GM19397 (cell line): ENCODE measurements at regions not wholly inside any gene's neighbourhood (a gene's known extent, or its start where the extent isn't known, plus 50 kb on each side); places are given as distances from the start of the nearest gene placed in this dataset.
"Not testable (repeated sequence)": the region's sequence is repeated elsewhere in the genome, so short reads cannot be mapped to it uniquely, and the experiment has no call there.

ENCODE experiments used
- ATAC-seq: cut with Tn5 transposase; IDR thresholded peaks from one replicate; pipeline ENCODE4 v1.9.1; 2021; ENCODE audit warnings: mild to moderate bottlenecking, moderate library complexity; ENCODE audit not compliant: unreplicated experiment

DNA sequence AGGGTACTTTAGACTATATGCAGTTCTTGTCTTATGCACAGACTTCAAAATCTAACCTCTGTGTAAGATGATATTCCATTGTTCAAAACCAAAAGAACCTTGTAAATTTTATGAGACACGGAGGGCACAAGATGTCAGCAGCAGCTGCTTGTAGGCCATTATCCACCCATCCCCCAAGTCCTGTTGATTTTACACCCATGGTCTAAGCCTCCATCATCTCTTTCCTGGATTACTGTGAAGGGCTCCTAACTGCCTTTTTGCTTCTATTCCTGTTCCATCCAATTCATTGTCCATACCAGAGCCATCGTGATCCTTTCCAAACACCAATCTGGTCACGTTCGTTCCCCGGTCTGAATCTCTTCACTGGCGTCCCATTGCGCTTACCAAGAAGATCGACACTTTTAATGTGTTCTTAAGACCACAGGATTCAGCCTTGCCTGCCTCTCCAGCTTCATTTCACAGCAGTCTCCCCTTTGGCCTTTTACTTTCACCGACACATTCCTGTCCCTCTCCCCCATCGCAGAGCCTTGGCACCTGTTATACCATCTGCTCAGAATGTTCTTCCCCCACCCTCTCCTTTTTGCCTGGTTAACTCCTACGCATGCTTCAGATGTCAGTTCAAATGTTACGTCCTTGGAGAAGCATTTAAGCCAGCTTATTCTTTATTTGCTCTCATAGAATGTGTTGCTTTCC is 107.3 kb upstream of the POU3F1 start:
- ATAC-seq, result no peak

DNA sequence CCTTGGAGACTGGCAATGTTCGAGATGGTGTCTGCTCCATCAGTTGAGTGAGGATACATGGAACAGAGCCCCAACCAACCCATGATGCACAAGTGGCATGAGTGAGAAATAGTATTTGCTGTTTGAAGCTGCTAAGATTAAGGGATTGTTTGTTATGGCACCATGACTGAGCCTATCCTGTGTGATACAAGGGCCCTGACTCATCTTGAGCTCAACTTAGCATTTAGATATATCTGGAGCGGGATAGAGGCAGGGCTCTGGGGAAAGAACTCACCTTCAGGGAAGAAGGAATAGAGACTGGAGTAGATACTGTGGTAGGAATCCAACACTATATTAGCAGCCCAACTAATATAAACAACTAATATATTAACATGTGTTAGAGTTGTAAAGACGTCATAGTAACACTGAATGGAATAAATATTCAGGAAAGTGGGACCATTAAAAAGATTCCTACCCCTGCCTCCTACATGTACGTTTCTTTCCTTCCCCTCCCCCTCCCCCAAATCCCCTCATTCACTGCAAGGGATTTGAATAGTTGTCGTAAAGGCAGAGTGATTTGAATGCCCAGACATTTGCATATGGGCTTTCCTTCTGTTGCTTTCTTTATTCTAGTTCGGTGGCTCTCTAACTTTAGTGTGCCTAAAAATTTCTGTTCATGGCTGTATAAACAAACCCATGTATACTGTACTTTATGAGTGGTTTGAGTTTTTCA is 106.6 kb upstream of the POU3F1 start:
- no peak for ATAC-seq

DNA sequence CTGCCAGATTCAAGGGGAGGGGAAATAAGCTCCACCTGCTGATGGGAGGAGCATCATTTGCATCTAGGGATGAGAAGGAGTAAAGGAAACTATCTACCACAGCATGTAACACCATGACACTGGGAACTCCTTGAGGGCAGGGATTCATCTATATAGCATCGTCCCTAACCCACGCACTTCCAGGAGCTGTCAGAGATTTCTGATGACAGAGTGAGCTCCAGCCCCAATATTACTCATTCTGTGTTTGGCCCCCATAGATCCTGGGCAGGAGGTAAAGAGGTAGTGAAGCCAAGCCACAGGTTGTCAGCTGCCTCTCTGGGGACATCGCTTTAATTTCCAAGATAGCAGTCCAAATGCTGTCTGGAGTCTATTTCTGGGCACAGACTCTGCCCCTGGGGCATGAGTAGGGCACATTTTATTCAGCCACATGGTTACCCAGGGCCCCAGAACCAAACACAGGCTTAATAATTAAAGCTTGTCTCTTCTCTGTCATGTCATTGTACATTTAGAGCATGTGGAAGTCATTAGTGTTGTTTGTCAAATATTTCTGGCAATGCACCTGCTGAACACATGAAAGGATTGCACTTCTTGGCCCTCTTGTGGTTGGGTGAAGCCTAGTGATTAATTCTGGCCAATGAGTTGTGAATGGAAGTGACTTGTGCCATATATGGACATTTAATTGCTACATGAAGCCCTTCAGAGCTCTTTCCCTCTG is 105.9 kb upstream of the POU3F1 start:
- no peak for ATAC-seq

DNA sequence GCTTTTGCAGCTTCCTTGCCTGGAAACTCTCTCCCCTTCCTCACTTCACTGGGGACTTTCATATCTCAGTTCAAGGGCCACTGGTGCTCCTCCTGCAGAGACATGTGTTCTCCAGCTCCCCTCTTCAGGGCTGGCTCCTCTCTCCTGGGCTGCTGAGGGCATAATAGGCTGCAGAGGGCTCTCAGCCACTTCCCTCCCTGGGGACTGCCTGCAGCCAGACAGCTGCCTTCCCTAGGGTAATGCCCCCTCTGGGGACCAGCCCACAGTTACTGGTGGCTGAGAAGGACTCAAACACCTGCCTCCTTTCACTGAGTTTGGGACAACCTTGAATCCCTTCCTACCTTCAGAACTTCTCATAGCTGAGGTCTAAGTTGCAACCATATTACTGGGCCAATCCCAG is 104.8 kb upstream of the POU3F1 start:
- no peak for ATAC-seq

DNA sequence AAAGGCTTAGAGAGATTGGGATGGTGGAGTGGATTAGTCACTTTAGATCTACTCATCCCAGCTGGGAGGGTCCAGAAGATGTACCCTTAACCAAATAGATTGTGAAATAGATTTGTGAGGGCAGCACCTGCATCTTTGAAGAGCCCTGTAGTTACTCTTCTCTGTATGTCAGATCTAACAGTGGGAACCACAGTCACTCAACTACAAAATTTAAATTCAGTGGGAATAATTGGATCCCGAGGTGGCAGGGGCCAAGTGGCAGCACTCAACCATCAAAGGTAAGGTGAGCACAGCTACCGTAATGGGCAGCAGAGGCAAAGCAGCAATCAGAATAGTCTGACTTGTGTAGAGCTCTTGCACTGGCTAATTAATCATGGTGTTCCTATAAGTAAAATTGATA is 99.5 kb upstream of the POU3F1 start:
- ATAC-seq, result not testable (repeated sequence)

DNA sequence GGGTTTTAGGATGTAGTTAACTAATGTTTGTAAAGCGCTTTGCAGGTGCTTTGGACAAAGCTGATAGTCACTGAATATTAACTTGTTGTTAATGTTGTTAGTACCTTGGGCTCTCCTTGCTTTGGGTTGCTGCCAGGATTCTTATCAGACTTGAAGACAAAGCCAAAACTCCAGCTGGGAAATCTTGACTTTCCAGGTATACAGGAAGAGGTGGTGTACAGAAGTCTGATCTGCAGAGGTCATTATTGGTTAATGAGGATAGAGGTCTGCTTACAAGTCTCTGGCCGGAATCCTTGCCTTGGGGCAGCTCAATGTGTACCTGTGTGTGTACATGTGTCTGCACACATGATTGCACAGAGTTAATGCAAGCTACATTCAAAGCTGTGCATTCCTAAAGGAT is 96.0 kb upstream of the POU3F1 start:
- no peak for ATAC-seq

DNA sequence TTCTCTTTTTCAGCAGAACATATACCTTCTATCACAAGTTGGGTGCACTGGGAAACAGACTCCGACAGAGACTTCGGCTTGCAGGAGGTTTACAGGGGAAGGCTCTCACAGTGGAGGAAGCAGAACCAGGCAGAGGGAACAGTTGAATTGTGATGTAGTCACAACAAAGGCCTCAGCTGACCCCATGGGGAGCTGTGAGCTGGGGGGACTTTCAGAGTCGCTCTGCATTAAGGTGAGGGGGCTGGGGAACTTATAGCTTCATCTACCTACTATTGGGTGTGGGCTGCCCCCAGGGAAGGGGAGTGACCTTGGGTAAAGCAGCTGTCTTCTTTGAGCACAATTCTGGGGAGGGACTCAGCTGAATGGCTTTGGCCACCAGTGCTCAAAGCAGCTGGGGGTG is 94.9 kb upstream of the POU3F1 start:
- ATAC-seq, result no peak

DNA sequence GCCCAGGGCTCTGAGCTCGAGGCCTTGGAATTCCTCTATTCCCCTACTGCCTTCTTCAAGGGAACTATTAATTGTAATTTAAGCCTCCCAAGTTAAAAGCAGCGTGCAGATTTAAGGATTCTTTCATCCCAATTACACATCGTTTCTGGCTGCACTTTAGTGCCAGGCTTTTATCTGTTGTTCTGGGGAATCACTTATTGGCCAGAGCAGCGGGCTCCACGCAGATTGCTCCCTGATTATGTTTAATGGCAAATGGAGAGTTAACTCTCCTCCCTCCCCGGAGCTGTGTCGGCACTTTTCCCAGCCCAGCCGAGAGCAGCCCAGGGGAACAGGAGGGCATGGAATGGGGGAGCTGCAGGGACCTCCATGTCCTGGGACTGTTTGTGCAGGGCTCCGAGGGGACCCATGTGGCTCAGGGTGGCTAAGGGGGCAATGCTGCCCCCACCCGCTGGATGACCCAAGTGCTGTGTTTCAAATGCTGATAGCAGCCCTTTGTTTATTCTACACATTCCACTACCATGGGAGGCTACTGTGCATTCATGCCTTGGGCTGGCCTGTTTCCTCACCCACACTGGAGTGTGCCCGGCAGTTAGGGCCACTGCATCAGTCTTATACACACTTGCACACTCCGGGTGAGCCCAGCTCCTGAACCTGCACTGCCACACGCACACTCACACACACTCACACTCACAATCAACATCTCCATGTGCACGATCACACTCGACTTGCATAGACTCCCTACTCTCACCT is 93.3 kb upstream of the POU3F1 start:
- ATAC-seq, result no peak

DNA sequence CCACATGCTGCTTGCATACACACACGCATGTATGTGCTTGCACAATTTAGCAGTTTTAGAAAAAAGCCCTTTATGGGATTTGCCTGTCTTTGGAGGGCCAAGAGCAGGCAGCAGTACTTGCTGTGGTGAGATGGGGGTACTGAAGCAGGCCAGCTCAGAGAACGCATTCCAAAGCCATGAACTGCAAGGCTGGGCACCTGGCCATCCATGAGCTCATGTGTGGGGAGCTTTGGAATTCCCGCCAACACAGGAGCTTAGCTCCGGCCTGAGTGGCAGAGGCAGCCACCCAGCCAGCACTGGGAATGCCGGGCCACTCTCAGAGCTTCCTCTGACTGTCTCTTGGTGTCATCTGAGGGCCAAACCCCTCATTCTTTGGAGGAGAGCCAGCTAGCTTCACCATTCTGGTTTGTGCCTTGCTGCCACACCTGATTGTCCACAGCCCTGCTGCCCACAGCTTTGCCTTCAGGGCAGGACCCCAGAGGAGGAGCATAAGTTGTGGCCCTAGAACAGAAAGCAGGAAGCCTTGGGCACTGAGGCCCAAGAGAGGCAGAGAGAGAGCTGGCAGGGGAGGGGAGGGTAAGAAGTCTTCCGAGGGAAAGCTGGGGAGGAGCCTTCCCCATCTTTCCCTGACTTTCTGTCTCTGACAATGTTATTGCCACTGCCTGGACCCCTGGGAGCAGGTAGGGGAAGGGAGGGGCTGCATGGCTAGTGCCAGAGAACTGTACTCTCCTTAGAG is 92.1 kb upstream of the POU3F1 start:
- ATAC-seq, result no peak

DNA sequence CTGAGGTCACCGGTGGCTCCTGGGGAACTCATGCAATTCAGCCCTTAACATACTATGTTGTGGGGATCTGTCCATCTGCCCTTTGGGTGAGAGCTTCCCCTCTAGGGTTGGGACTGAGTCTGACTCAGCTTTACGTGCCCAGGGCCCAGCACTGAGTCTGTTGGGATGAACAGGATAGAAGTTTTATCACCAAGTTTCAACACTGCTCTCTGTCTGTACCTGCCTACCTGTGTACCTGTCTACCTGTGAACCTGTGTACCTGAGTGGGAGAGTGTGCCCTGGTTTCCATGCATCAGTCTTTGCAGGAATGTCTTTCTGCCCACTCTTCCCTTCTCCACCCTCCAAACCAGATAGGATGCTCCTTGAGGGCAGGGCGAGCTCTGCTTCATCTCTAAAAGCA is 90.6 kb upstream of the POU3F1 start:
- ATAC-seq, result no peak

DNA sequence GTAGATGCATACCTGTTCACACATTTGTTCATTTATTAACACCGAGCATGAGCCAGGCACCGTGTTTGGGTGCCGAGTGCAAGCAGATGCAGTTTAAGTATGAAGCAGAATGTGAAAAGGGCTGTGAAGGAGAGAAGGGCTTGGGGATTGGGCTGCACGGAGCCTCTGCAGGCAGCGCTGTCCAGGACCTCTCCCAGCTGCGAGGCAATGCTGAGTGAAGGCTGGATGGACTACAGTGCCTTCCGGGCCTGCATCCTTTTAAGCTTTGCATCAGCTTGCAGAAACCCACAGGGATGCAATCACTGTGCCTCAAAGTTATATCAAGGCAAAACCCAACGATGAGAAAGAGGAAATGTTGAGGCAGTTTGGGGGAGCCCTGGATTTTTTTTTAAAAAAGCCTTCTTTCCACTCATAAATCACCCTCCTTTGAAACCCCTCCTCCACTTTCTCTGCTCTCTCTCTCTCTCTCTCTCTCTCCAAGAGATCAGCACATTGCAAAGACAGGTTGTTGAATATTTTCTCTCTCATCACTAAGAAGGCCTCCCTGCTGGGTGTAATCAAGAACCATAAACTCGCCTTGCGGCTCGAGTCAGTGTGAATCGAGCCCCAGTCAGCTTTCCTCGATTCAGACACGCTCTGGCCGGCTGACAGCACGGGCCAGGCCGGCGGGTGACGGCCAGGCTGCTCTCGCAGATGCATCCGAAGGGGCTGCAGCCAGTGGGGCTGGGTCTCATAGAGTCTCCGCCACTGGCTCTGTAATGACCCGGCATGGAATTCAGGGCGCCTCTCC is 89.2 kb upstream of the POU3F1 start:
- no peak for ATAC-seq

DNA sequence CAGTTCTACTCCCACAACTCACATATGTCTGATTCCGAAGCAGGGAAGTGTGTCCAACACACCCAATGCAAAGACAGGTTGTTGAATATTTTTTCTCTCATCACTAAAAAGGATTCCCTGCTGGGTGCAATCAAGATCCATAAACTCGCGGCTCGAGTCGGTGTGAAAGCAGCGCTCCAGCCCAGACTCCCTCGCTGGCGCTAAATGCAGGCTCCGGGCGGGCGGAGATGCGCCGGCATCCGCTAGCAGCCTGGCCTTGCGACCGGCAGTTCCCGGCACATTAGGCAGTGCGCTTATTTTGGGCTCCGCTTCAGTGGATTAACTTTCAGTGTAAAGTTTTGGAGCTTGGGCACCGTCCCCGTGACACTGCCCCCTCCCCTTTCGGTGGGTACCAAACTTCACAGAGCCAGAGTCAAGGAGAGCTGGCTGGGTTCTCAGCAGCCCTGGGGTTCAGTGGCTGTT is 87.7 kb upstream of the POU3F1 start:
- ATAC-seq, result no peak

DNA sequence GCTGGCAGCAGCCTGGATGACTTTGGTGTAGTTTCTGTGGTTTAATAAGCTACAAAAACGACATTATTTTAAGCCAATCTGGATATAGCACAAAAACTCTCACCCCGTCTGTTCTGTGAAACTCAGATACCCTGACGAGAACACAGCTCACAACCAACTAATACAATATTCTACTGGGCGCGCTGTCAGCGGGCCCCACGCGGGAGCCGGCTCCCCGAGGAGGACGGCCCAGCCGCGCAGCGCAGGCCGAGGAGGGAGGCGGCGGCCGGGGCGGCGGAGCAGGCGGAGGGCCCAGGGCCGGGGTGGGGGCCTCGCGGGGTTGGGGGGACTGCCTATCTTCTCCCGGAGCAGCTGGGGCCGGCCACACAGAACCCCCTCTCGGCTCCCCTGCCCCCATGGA is 87.2 kb upstream of the POU3F1 start:
- ATAC-seq, result no peak

DNA sequence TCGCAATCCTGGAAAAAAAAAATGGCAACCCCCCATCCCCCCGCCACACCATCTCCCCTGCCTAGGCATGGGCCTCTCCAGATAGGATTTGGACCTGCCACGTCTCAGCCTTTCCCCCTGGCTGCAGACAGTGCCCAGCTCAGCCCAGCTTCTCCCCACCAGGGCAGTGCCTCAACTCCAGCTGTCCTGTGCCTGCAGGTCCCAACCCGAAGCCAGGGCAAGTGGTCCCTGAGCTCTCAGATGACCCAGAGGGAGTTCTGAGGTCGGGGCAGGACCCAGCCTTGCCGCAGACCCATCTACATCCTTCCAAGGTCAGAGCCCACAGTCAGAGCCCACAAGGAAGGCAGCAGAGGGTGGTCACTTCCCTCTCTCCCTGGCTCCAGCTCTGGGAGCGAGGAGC is 86.7 kb upstream of the POU3F1 start:
- ATAC-seq, result no peak

DNA sequence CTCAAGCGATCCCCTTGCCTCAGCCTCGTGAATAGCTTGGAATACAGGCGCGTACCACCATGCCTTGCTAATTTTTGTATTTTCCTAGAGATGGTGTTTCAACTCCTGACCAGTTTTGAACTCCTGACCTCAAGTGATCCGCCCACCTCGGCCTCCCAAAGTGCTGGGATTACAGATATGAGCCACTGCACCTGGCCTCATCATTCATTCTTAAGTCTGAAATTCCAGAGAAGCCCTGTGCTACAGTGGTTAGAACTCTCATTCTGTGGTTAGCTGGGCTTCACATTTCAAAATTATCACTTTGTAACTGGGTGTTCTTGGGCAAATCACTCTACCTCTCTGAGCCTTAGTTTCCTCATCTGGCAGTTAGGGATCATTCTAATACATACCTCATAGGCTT is 86.1 kb upstream of the POU3F1 start:
- ATAC-seq, result no peak

DNA sequence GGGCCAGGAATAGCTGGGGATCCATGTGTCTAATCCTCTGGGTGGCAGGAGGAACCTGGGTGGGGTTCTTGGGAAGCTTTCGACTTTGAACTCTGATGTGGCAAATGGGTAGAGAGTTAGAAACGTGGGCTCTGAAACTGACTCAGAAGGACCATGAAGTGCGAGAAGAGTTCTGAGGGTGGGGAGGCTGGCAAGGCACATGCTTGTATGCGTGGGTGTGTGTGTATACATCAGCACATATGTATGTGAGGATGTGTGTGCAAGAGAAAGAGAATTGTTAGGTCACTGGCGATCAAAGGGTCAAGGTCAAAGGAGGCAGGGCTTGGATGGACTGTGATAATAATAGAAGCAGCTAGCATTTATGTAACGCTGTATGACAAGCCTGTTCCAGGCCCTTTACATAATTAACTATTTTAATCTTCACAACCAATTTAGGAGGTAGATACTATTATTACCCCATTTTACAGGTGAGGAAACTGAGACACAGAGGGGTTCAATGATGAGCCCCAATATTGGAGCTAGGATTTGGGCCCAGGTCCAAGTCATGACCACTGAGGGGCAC is 84.5 kb upstream of the POU3F1 start:
- ATAC-seq, result no peak

DNA sequence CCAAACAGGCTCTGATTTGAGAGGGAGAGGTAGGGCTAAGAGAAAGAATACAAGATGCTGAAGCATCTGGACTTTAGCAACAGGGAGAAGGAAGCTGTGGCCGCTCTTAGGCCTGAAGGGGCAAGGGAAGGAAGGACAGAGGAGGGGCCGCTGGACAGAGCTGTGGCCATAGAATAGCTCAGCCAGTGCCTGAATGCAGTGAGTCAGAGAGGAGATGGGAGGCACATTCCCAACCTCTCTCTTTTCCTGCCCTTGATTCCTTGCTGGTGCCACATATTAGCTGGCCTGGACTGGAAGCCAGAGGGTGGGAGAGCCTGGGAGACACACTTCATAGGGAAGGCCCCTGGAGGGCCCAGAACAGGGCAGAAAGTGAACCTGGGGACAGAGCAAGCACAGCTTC is 83.4 kb upstream of the POU3F1 start:
- no peak for ATAC-seq

DNA sequence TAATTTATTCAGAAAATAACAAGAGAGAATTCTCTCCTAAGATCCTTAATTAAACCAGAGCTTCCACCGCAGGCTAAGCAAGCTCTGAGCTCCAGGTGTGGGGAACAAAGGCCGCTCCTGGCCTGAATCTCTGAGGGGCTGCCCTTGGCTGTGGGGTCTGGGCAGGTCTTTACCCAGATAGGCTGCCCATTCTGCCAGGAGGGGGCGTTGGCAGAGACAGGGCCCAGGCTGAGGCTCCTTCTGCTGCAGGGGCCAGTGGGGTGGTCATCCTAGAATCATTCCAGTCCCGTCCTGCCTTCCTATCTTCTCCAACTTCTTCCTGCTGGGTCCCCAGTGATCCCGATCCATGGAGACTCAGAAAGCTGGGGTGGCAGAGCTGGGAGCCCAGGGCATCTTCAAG is 82.9 kb upstream of the POU3F1 start:
- ATAC-seq, result no peak

DNA sequence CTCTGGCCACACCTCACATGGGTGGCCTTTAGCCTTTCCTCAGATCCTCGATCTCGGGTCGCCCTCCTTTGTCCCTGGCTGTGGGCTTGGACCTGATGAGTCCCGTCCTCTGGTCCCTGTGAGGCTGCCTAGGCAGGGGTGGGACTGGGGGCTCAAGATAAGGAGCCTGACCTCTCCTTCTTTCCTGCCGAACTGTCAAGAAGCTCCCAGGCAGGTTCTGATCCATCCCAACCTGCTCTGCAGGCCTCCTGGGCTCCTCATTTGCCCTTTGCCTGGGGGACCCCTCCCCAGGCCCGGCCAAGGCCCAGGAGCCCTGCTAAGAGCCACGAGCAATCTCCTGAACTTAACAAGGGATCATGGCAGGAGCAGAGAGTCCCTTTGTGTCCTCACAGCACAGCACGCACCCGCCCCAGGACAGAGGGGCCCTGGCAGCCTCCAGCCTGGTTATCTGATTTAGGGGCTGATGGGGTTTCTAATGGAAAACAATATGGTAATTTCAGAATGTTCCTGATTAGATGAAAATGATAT is 82.4 kb upstream of the POU3F1 start:
- no peak for ATAC-seq
